ENCODE measurements at regions not wholly inside any gene's neighbourhood (a gene's known extent, or its start where the extent isn't known, plus 50 kb on each side); places are given as distances from the start of the nearest gene placed in this dataset.
"Not testable (repeated sequence)": the region's sequence is repeated elsewhere in the genome, so short reads cannot be mapped to it uniquely, and the experiment has no call there.

GRCh38 chr17:70327723-70328122 is 158.4 kb downstream of the KCNJ2 start:
- Histone ChIP-seq H3F3A (ENCODE audit: insufficient read depth, low read length) (no peaks in the 10 kb centered on the region), H3K79me2 (ENCODE audit: insufficient read depth, low read length) (no peaks in the 10 kb centered on the region), H3K27me3 (ENCODE audit: insufficient read depth, low read length) (no peaks in the 10 kb centered on the region), H3K9me2 (ENCODE audit: low read depth, low read length) (no peaks in the 10 kb centered on the region), H3K4me2 (ENCODE audit: low read length) (no peak overlapping the region), H3K9me3 (ENCODE audit: low read length) (no peaks in the 10 kb centered on the region), H3K4me1 (ENCODE audit: insufficient read depth, low read length, severe bottlenecking) (no peaks in the 10 kb centered on the region), H2AFZ (ENCODE audit: low read length) (no peak overlapping the region), H4K20me1 (ENCODE audit: insufficient read depth, low read length) (no peaks in the 10 kb centered on the region), H3K36me3 (ENCODE audit: insufficient read depth, low read length) (no peaks in the 10 kb centered on the region), H3K9ac (ENCODE audit: low read length) (no peak overlapping the region), H3K4me3 (ENCODE audit: low read depth, low read length, poor library complexity, severe bottlenecking) (no peak overlapping the region), H3K27ac (ENCODE audit: low read depth, low read length, poor library complexity, severe bottlenecking) (no peak overlapping the region)
- TF ChIP-seq, protein P1, sequence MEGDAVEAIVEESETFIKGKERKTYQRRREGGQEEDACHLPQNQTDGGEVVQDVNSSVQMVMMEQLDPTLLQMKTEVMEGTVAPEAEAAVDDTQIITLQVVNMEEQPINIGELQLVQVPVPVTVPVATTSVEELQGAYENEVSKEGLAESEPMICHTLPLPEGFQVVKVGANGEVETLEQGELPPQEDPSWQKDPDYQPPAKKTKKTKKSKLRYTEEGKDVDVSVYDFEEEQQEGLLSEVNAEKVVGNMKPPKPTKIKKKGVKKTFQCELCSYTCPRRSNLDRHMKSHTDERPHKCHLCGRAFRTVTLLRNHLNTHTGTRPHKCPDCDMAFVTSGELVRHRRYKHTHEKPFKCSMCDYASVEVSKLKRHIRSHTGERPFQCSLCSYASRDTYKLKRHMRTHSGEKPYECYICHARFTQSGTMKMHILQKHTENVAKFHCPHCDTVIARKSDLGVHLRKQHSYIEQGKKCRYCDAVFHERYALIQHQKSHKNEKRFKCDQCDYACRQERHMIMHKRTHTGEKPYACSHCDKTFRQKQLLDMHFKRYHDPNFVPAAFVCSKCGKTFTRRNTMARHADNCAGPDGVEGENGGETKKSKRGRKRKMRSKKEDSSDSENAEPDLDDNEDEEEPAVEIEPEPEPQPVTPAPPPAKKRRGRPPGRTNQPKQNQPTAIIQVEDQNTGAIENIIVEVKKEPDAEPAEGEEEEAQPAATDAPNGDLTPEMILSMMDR (IDR thresholded peaks at IDR 0.05; ENCODE audit: low read length), result no peak
- no peak for TF ChIP-seq EZH2 (IDR thresholded peaks at IDR 0.05; ENCODE audit: borderline replicate concordance, low read length)

GRCh38 chr17:70329721-70330120 is 160.4 kb downstream of the KCNJ2 start:
- H3K9ac ChIP-seq (ENCODE audit: low read length), result no peak overlapping the region
- H3K4me1 ChIP-seq (ENCODE audit: insufficient read depth, low read length, severe bottlenecking), result no peaks in the 10 kb centered on the region
- no peak overlapping the region for H3K27ac ChIP-seq (ENCODE audit: low read depth, low read length, poor library complexity, severe bottlenecking)
- H3K4me2 ChIP-seq (ENCODE audit: low read length), result no peak overlapping the region
- H3K9me3 ChIP-seq (ENCODE audit: low read length), result no peaks in the 10 kb centered on the region
- H3F3A ChIP-seq (ENCODE audit: insufficient read depth, low read length), result no peaks in the 10 kb centered on the region
- no peaks in the 10 kb centered on the region for H3K9me2 ChIP-seq (ENCODE audit: low read depth, low read length)
- H4K20me1 ChIP-seq (ENCODE audit: insufficient read depth, low read length), result no peaks in the 10 kb centered on the region
- no peaks in the 10 kb centered on the region for H3K27me3 ChIP-seq (ENCODE audit: insufficient read depth, low read length)
- H3K36me3 ChIP-seq (ENCODE audit: insufficient read depth, low read length), result no peaks in the 10 kb centered on the region
- H3K79me2 ChIP-seq (ENCODE audit: insufficient read depth, low read length), result no peaks in the 10 kb centered on the region
- no peak overlapping the region for H2AFZ ChIP-seq (ENCODE audit: low read length)
- no peak overlapping the region for H3K4me3 ChIP-seq (ENCODE audit: low read depth, low read length, poor library complexity, severe bottlenecking)
- no peak for TF ChIP-seq EZH2 (IDR thresholded peaks at IDR 0.05; ENCODE audit: borderline replicate concordance, low read length)
- TF ChIP-seq, protein P1 (IDR thresholded peaks at IDR 0.05; ENCODE audit: low read length), result no peak

- H3F3A ChIP-seq (ENCODE audit: insufficient read depth, low read length); H3K79me2 ChIP-seq (ENCODE audit: insufficient read depth, low read length); H3K27ac ChIP-seq (ENCODE audit: low read depth, low read length, poor library complexity, severe bottlenecking); H3K4me3 ChIP-seq (ENCODE audit: low read depth, low read length, poor library complexity, severe bottlenecking); H2AFZ ChIP-seq (ENCODE audit: low read length); H3K4me2 ChIP-seq (ENCODE audit: low read length); H4K20me1 ChIP-seq (ENCODE audit: insufficient read depth, low read length); H3K4me1 ChIP-seq (ENCODE audit: insufficient read depth, low read length, severe bottlenecking); H3K9ac ChIP-seq (ENCODE audit: low read length); H3K36me3 ChIP-seq (ENCODE audit: insufficient read depth, low read length); H3K27me3 ChIP-seq (ENCODE audit: insufficient read depth, low read length); H3K9me3 ChIP-seq (ENCODE audit: low read length); H3K9me2 ChIP-seq (ENCODE audit: low read depth, low read length): not testable (repeated sequence)
These were observed 161.7 kb downstream of the KCNJ2 start for GRCh38 chr17:70331066-70331465.

DNA sequence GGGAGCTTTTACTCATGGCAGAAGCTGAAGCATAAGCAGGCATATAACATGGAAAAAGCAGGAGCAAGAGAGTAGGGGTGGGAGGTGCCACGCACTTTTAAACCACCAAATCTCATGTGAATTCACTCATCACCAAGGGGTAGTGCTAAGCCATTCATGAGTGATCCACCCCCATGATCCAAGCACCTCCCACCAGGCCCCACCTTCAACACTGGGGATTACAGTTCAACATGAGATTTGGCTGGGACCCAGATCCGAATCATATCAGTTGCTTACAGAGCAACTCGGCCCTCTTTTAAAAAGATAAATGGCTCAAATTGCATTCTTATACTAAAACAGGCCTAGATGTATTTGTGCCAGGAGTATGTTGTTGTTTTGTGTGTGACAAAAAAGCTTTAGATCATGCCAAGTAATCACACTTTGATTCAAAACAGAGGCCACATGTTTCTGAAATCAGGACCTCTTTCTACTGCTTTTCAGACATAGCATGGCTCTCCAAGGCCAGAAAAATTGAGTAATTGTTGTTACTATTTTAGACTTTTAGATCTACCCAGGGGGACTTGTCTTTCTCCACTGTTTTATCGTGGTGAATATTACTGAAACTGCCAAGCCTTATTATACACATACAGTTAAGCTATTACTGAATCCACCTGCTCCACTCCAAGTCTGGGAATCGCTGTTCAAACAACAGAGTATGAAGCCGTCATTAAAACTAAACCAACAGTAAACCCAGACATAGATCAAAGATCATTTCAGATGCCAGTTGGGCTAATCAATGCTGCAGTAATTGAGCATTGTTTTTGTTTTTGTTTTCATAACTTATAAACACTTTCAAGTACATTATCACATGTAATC is 163.3 kb downstream of the KCNJ2 start:
- no peaks in the 10 kb centered on the region for H4K20me1 ChIP-seq (ENCODE audit: insufficient read depth, low read length)
- H3K9ac ChIP-seq (ENCODE audit: low read length), result no peak overlapping the region
- no peaks in the 10 kb centered on the region for H3F3A ChIP-seq (ENCODE audit: insufficient read depth, low read length)
- no peaks in the 10 kb centered on the region for H3K9me3 ChIP-seq (ENCODE audit: low read length)
- no peak overlapping the region for H2AFZ ChIP-seq (ENCODE audit: low read length)
- H3K4me3 ChIP-seq (ENCODE audit: low read depth, low read length, poor library complexity, severe bottlenecking), result no peak overlapping the region
- H3K27me3 ChIP-seq (ENCODE audit: insufficient read depth, low read length), result no peaks in the 10 kb centered on the region
- no peaks in the 10 kb centered on the region for H3K36me3 ChIP-seq (ENCODE audit: insufficient read depth, low read length)
- TF ChIP-seq, protein P1 (IDR thresholded peaks at IDR 0.05; ENCODE audit: low read length), result no peak
- TF ChIP-seq EZH2 (IDR thresholded peaks at IDR 0.05; ENCODE audit: borderline replicate concordance, low read length), result no peak
- H3K9me2 ChIP-seq (ENCODE audit: low read depth, low read length), result no peaks in the 10 kb centered on the region
- H3K4me1 ChIP-seq (ENCODE audit: insufficient read depth, low read length, severe bottlenecking), result no peaks in the 10 kb centered on the region
- H3K79me2 ChIP-seq (ENCODE audit: insufficient read depth, low read length), result no peaks in the 10 kb centered on the region
- H3K27ac ChIP-seq (ENCODE audit: low read depth, low read length, poor library complexity, severe bottlenecking), result no peak overlapping the region
- H3K4me2 ChIP-seq (ENCODE audit: low read length), result no peak overlapping the region

All from OCI-LY1 (cell line).